Dendritic cell treated with granulocyte-macrophage colony-stimulating factor and Interleukin-4, amounts not matched to agents 40 ng/mL and 50 ng/mL, for 4 days (primary cell): ENCODE measurements at regions not wholly inside any gene's neighbourhood (a gene's known extent, or its start where the extent isn't known, plus 50 kb on each side); places are given as distances from the start of the nearest gene placed in this dataset.

Experiments used
- H3K27ac Mint-ChIP-seq: one replicate; pipeline ENCODE4 v1.8.0; 2022; ENCODE audit warnings: mild to moderate bottlenecking, mixed read lengths
- H3K27me3 Mint-ChIP-seq: one replicate; pipeline ENCODE4 v1.8.0; 2022; ENCODE audit warnings: mild to moderate bottlenecking, mixed read lengths
- H3K36me3 Mint-ChIP-seq: one replicate; pipeline ENCODE4 v1.8.0; 2022; ENCODE audit warnings: low read depth, mixed read lengths
- H3K4me1 Mint-ChIP-seq: one replicate; pipeline ENCODE4 v1.8.0; 2022; ENCODE audit warnings: low read depth, mixed read lengths
- H3K4me3 Mint-ChIP-seq: one replicate; pipeline ENCODE4 v1.8.0; 2022; ENCODE audit warnings: mild to moderate bottlenecking, moderate library complexity, mixed read lengths
- H3K9me3 Mint-ChIP-seq: one replicate; pipeline ENCODE4 v1.8.0; 2022; ENCODE audit warnings: mixed read lengths
- intact Hi-C: fragments of 100-400 bp; cut with micrococcal nuclease; formaldehyde crosslinking; loops from one replicate; pipeline ENCODE4 v1.15.0; 2022

GRCh38 chr11:112471731-112472130, 211.1 kb upstream of the PLET1 start:
- Mint-ChIP-seq H3K4me3 (no peak overlapping the region), H3K27ac (no peak overlapping the region), H3K27me3 (peaks cover 3% of the 10 kb centered on the region), H3K36me3 (no peaks in the 10 kb centered on the region), H3K9me3 (no peaks in the 10 kb centered on the region), H3K4me1 (no peaks in the 10 kb centered on the region)
- intact Hi-C loops: no loop called here

- H3K9me3 Mint-ChIP-seq: no peaks in the 10 kb centered on the region
- intact Hi-C loops: no loop called here
- H3K4me3 Mint-ChIP-seq: no peak overlapping the region
- no peaks in the 10 kb centered on the region for H3K36me3 Mint-ChIP-seq
- H3K27ac Mint-ChIP-seq: no peak overlapping the region
- H3K4me1 Mint-ChIP-seq: no peaks in the 10 kb centered on the region
- H3K27me3 Mint-ChIP-seq: no peaks in the 10 kb centered on the region
Observed at GRCh38 chr11:112477152-112477551, 216.5 kb upstream of the PLET1 start.

GRCh38 chr11:112477581-112478317, 217.1 kb upstream of the PLET1 start:
- no peaks in the 10 kb centered on the region for H3K36me3 Mint-ChIP-seq
- H3K27me3 Mint-ChIP-seq: no peaks in the 10 kb centered on the region
- no peaks in the 10 kb centered on the region for H3K9me3 Mint-ChIP-seq
- no peak overlapping the region for H3K4me3 Mint-ChIP-seq
- H3K4me1 Mint-ChIP-seq: no peaks in the 10 kb centered on the region
- intact Hi-C loops: no loop called here
- no peak overlapping the region for H3K27ac Mint-ChIP-seq

DNA sequence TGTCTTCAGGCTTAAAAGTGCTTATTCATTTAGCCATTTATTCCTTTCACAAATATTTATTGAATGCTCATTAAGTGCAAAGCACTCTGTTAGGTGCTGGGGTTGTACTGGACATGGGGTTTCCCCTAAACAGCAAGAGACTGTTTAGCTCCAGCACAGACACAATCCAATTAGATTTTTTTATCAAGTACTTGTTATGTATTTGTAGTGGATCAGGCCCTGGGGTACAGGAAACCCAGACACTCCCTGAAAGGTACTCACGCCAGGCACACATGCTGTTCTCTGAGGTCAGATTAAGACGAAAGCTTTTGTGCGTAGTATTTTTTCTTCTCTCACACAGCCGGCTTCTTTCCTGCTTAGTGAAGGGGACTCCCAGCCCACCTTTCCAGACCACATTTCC, 218.1 kb upstream of the PLET1 start:
- H3K27me3 Mint-ChIP-seq: no peaks in the 10 kb centered on the region
- H3K4me3 Mint-ChIP-seq: no peak overlapping the region

GRCh38 chr11:112481431-112481830, 220.8 kb upstream of the PLET1 start:
- Mint-ChIP-seq H3K27ac (no peak overlapping the region), H3K36me3 (no peaks in the 10 kb centered on the region), H3K27me3 (no peaks in the 10 kb centered on the region), H3K9me3 (no peaks in the 10 kb centered on the region), H3K4me3 (no peak overlapping the region), H3K4me1 (no peaks in the 10 kb centered on the region)
- intact Hi-C loops: no loop called here

More for the DNA sequence above, 218.1 kb upstream of the PLET1 start:
- Mint-ChIP-seq H3K9me3 (no peaks in the 10 kb centered on the region), H3K4me1 (no peaks in the 10 kb centered on the region), H3K36me3 (no peaks in the 10 kb centered on the region), H3K27ac (no peak overlapping the region)
- intact Hi-C loops: no loop called here

DNA sequence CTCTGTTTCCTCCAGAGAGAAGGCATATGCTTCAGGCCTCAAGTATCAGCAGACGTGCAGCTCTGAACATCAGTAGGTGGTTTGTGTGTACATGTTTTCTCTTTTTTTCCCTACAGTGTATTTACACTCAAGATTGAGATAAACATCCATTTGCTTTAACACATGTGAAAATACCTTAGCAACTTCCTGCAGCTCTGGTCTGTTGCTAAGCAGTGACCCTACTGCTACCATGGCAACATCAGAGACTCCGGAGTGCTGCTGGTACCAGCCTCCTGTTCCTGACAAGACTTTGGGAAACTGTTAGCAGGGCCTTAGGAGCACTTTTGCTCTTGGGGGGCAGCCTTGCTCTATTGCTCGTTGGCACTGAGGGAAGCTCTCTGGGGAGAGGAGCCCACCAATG, 221.2 kb upstream of the PLET1 start:
- Mint-ChIP-seq H3K4me3 (no peak overlapping the region), H3K9me3 (no peaks in the 10 kb centered on the region), H3K27me3 (no peaks in the 10 kb centered on the region), H3K36me3 (no peaks in the 10 kb centered on the region), H3K27ac (no peak overlapping the region), H3K4me1 (no peaks in the 10 kb centered on the region)
- intact Hi-C loops: no loop called here

DNA sequence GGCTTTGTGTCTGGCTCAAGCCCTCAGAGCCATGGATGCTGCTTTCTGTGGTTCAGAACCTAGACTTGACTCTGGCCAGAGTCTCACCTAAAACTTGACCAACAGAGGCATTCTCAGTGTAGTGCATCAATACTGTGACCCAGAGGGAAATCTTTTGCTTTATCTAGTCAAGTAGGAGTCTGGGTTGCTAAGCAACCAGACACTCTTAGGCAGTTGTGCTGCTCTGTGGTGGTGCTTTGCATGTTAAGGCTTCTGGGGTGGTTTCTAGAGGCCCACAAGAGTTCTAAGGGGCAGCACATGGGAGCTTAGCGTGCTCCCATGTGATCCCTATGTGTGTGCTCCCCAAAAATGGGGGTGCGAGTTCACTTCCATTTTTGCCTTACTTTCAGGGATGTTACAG, 224.6 kb upstream of the PLET1 start:
- Mint-ChIP-seq H3K9me3 (no peaks in the 10 kb centered on the region), H3K27me3 (no peaks in the 10 kb centered on the region), H3K27ac (no peak overlapping the region), H3K4me1 (peaks cover 6% of the 10 kb centered on the region), H3K4me3 (no peak overlapping the region), H3K36me3 (no peaks in the 10 kb centered on the region)
- intact Hi-C loops: no loop called here

- Mint-ChIP-seq H3K4me3 (no peak overlapping the region), H3K27me3 (no peaks in the 10 kb centered on the region), H3K36me3 (no peaks in the 10 kb centered on the region), H3K27ac (no peak overlapping the region), H3K9me3 (no peaks in the 10 kb centered on the region), H3K4me1 (no peaks in the 10 kb centered on the region)
- intact Hi-C loops: no loop called here
Observed at GRCh38 chr11:112497826-112498225, 237.2 kb upstream of the PLET1 start.

DNA sequence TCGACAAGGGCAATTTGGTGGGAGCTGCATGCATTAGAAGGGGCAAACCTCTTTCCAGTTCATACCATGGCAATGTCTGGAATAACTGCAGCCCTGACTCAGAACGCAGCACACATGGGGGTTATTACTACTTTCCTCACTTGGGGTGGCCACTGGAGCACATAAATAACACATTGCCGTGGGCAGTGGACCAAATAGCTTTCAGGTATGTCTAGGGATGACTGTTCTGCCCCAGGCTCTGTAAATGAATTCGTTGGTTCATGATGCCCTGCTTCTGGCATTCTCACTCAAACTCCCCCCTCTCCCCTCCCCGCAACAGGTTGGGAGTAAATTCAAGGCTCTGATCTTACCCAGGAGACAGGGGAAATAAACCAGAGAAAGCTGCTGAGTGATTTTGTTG, 238.0 kb upstream of the PLET1 start:
- H3K27me3 Mint-ChIP-seq: no peaks in the 10 kb centered on the region
- no peaks in the 10 kb centered on the region for H3K9me3 Mint-ChIP-seq
- intact Hi-C loops: no loop called here
- H3K4me3 Mint-ChIP-seq: no peak overlapping the region
- no peaks in the 10 kb centered on the region for H3K4me1 Mint-ChIP-seq
- H3K36me3 Mint-ChIP-seq: no peaks in the 10 kb centered on the region
- H3K27ac Mint-ChIP-seq: no peak overlapping the region

- intact Hi-C loops: no loop called here
- no peaks in the 10 kb centered on the region for H3K27me3 Mint-ChIP-seq
- H3K4me1 Mint-ChIP-seq: no peaks in the 10 kb centered on the region
- H3K4me3 Mint-ChIP-seq: no peak overlapping the region
- H3K36me3 Mint-ChIP-seq: no peaks in the 10 kb centered on the region
- H3K9me3 Mint-ChIP-seq: no peaks in the 10 kb centered on the region
- no peak overlapping the region for H3K27ac Mint-ChIP-seq
Observed at GRCh38 chr11:112499153-112499880, 238.7 kb upstream of the PLET1 start.

- Mint-ChIP-seq H3K27me3 (no peaks in the 10 kb centered on the region), H3K27ac (no peak overlapping the region), H3K4me1 (no peaks in the 10 kb centered on the region), H3K36me3 (no peaks in the 10 kb centered on the region), H3K9me3 (no peaks in the 10 kb centered on the region), H3K4me3 (no peak overlapping the region)
- intact Hi-C loops: no loop called here
Observed at GRCh38 chr11:112499881-112500204, 239.2 kb upstream of the PLET1 start.

DNA sequence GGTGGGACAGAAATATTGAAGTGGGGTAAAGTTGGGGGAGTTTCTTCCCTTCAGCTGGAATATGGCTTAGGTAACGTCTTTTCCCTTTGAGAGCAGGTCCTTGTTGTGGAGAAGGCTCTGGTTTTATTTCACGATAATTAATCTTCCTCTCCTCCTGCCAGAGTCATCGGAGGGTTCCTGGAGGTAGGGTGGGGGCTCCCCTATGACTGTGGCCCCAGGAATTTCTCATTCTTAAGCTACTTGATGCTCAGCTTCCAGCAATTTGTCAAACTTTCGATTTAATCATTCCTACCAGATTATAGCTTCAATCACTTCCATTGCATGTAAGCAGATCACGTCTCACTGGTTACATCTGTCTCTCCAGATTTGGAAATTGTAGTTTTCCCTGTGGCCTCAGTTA, 242.8 kb upstream of the PLET1 start:
- intact Hi-C loops: no loop called here
- no peak overlapping the region for H3K4me3 Mint-ChIP-seq
- H3K36me3 Mint-ChIP-seq: no peaks in the 10 kb centered on the region
- no peak overlapping the region for H3K27ac Mint-ChIP-seq
- no peaks in the 10 kb centered on the region for H3K4me1 Mint-ChIP-seq
- no peaks in the 10 kb centered on the region for H3K9me3 Mint-ChIP-seq
- H3K27me3 Mint-ChIP-seq: no peaks in the 10 kb centered on the region

- intact Hi-C loops: no loop called here
- H3K36me3 Mint-ChIP-seq: no peaks in the 10 kb centered on the region
- no peaks in the 10 kb centered on the region for H3K9me3 Mint-ChIP-seq
- H3K27me3 Mint-ChIP-seq: no peaks in the 10 kb centered on the region
- H3K27ac Mint-ChIP-seq: no peak overlapping the region
- no peak overlapping the region for H3K4me3 Mint-ChIP-seq
- no peaks in the 10 kb centered on the region for H3K4me1 Mint-ChIP-seq
Observed at GRCh38 chr11:112504056-112504455, 243.4 kb upstream of the PLET1 start.

DNA sequence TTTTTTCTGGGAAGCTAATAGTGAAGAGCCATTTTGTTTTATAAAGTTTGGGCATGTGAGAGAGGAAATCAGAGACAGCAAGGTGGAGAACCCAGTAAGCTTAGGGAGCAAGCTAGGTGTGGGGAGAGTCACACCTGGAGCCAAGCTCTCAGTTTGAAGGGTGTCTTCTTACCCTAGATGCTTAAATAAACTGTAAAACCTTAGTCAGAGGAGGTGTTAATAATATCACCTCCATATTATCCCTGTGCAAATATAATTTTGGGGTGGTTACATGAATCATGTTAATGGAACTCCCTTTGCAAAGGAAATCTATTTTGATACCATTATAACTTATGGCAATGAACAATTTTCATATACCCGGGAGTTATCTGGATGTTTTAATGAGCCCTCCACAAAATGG, 246.2 kb upstream of the PLET1 start:
- intact Hi-C loops: no loop called here
- H3K27ac Mint-ChIP-seq: no peak overlapping the region
- H3K9me3 Mint-ChIP-seq: no peaks in the 10 kb centered on the region
- no peak overlapping the region for H3K4me3 Mint-ChIP-seq
- H3K4me1 Mint-ChIP-seq: no peaks in the 10 kb centered on the region
- no peaks in the 10 kb centered on the region for H3K36me3 Mint-ChIP-seq
- no peaks in the 10 kb centered on the region for H3K27me3 Mint-ChIP-seq

DNA sequence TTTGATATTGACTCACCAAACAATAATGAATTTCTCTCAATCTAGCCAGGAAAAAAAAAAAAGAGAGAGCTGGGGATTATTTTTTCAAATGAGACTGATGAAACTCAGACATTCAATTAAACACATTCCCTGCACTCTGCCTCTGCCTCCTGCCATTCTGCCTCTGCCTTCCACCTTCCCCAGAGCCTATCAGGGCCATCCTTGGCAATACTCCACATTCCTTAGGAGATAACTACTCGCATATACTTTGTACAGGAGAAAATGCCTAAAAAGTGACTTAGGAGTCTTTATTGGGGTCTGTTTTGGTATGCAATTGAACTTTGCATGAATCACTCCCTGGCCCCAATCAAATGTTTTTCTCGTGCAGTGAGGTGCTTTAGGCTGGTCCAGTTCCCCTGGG, 246.6 kb upstream of the PLET1 start:
- H3K27me3 Mint-ChIP-seq: no peaks in the 10 kb centered on the region
- H3K4me3 Mint-ChIP-seq: no peak overlapping the region
- intact Hi-C loops: no loop called here
- H3K36me3 Mint-ChIP-seq: no peaks in the 10 kb centered on the region
- H3K4me1 Mint-ChIP-seq: no peaks in the 10 kb centered on the region
- H3K27ac Mint-ChIP-seq: no peak overlapping the region
- H3K9me3 Mint-ChIP-seq: no peaks in the 10 kb centered on the region
